HuH-7 (cell line): ENCODE measurements at regions not wholly inside any gene's neighbourhood (a gene's known extent, or its start where the extent isn't known, plus 50 kb on each side); places are given as distances from the start of the nearest gene placed in this dataset.

Source experiments
- DNase-seq: peaks from one replicate; pipeline ENCODE4 v3.0.0; 2011; ENCODE audit warnings: low spot score

DNA sequence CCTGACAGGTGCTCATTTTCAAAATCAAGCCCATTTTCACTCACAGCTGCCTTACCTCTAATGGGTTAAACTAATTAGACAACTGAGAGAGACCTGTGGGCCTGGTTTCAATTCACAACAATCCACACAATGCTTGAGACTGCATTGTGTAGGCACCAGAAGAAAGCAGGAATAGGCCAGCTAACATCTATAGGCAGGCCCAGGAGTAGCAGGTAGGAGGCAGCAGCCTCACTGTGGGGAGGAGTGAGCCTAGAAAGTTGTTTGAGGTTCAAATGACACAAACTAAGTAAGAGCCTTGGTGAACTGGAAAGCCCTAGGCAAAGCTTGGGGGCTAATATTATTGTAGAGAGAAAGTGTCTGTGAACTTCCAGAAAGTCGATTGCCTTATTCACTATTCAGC is 289.5 kb upstream of the CCDC196 start:
- DNase-seq, result no peak

DNA sequence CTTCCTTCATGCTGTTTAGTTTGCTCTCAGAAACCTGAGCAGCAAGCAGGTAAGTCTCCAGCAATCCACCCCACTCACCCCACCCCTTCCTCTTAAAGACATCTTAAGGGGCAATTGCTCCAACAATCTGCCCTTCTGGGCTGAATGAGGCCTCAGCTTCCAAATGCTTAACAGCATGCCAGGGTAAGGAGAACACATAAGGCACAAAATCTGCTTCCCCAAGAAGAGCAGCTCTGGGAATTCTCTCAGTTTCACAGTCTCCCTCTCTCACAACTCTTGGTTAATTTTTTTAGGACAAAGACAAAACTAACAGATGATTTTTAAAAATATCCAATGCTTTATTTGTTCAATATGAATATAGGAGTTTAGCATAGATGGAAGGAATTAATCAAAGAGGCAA is 288.9 kb upstream of the CCDC196 start:
- DNase-seq, result no peak

DNA sequence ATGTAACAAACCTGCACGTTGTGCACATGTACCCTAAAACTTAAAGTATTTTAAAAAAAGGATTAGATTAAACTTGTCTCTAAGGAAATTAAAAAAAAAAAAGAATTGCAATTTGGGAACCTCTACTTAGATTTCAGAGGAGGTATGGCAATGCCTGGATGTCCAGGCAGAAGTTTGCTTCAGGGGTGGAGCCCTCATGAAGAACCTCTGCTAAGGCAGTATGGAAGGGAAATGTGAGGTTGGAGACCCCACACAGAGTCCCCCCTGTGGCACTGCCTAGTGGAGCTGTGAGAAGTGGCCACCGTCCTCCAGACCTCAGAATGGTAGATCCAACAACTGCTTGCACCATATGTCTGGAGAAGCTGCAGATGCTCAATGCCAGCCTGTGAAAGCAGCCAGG is 279.6 kb upstream of the CCDC196 start:
- no peak for DNase-seq

DNA sequence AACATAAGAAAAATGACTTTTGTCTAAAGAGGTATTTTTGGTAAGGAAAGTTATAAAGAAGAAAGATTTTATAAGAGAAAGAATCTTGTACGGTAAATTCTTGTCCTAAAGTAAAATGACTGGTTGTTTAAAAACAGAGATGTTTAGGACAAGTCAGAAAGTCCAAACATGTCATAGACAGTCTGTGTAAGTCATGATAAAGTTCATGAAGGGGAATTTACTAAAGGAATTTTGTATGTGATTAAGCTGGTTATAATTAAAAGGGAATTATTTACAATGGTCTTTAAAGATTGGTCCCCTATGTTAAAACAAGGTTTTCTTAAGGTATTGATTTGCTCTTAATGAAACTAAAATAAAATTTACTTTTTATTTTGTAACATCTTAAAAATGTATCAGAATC is 269.4 kb upstream of the CCDC196 start:
- no peak for DNase-seq

DNA sequence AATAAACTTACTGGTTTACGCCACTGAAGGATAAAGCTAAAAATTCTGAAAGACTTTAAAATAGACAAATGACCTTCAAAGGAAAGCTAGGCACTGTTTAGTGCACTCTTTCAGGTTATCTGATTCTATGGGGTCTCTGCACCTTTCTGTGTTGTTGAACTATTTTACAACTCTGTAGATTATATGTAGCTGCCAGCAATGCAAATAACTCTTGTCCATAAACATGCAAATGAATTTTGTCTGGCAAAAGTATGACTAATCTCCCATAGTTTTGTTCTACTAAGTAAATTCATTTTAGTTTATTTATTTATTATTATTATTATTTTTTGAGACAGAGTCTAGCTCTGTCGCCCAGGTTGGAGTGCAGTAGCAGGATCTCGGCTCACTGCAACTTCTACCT is 266.3 kb upstream of the CCDC196 start:
- DNase-seq, result no peak

DNA sequence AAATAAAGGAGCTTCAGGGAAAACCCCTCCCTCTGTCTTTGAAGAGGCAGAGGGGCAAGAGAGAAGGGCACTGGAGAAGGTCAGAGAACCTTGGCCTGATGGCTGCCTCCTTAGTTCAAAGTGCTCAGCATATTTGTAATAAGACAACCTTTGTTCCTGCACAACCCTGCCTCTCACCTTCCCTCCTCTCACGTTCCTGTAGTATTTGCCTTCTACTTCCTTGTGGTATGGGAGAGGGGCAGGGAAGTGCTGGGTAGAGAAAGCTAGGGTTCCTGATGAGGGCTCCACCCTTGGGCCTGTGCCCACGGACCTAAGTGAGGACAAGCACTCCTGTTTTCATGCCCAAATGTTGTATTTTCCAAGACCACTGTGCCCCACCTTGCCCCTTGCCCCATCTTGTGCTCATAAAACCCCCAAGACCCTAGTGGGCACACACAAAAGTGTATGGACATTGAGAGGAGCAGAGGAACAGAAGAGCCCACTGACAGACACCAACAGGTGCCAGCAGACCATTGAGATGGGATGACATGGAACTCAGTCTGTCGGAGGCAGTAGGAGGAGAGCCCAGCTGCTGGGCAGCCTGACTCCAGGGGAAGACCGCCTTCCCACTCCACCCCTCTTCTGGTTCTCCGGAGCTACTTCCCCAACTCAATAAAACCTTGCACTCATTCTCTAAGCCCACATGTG is 261.5 kb upstream of the CCDC196 start:
- DNase-seq, result no peak

DNA sequence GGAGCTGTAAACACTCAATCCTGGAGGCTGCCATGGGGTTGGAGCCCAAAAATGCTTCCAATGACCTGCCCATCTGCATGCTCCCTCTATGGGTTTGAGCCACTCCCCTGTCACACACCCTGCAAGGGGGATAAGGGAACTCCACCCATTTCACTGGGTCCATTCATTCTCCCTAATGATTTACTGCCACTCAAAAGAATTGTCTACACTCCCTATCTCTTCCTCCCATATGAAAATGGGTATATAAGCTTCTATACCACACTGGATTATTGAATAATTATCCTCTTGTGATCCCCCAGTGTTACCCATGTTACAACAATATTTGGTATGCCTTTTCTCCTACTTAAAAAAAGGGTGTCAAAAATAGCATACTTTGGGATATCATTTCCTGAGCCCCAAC is 260.8 kb upstream of the CCDC196 start:
- DNase-seq, result no peak

DNA sequence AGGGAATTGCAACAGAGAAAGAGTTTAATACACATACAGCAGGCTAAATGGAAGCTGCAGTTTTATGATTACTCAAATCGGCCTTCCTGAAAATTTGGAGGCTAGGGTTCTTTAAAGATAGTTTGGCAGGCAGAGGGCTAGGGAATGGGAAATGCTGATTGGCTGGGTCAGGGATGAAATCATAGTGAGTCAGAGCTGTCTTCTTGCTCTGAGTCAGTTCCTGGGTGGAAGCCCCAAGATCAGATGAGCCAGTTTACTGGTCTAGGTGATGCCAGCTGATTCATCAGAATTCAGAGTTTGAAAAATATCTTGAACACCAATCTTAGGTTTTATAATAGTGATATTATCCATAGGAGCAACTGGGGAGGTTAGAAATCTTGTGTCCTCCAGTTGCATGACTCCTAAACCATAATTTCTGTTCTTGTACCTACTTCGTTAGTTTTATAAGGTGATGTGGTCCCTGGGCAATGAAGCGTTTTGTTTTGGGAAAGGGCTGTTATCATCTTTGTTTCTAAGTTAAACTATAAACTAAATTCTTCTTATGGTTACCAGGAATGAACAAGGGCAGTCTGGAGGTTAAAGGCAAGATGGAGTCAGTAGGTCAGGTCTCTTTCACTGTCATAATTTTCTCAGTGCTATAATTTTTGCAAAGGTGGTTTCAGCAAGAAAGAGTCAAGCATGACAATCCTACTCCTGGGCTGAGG is 257.8 kb upstream of the CCDC196 start:
- no peak for DNase-seq

DNA sequence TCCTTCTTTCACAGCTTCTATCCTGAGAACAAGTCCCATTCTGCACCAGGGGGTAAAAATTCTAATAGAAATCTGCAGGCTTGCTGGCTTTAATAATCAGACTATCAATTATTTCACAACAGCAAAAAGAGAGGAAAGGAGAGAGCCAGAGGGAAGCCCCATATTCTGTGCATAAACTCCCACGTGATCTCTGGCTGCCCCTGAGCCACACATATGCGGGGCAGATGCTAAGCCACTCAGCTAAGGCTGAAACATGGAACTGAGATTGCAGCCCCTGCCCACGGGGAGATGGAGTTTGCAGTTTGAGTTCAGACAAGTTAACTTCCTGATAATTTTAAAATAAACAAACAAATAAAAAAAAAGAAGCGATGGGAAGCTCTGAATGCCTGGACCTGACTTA is 254.4 kb upstream of the CCDC196 start:
- no peak for DNase-seq

DNA sequence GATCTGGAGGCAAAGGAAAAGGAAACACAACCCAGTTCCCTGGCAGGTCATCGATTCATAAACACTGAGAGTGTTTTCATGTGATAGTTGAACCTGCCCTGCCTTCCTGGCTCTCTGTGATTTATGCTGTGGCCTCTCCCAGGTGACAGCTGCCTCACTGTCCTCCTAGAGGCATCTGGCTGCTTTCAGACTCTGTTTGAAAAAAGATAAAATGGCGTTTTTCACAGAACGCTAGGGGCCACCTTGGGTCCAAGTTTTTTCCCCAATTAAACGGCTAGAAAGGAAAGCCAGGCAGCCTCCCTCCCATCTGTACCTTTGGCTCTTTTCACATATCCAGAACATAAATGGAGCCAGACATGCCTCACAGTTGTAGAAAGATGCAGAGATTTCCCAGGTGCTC is 252.6 kb upstream of the CCDC196 start:
- DNase-seq, result no peak

DNA sequence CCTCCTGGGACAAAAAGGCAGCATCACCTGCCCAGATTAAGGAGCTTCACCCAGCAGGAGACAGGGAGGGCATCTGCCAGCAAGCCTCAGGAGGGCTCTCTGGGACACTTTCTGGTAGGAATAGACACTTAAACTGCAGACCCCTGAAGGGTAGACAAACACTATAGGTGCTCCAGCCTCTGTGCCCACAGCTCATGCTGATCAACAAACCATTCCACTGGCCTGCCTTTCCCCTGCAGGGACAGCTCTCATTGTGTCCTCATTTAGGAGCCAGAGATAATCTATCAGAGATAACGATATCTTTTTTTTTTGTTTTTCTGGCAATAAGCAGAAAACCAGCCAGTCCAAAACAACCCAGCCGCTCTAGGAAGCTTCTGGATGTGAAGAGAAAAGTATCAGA is 251.8 kb upstream of the CCDC196 start:
- DNase-seq, result no peak

DNA sequence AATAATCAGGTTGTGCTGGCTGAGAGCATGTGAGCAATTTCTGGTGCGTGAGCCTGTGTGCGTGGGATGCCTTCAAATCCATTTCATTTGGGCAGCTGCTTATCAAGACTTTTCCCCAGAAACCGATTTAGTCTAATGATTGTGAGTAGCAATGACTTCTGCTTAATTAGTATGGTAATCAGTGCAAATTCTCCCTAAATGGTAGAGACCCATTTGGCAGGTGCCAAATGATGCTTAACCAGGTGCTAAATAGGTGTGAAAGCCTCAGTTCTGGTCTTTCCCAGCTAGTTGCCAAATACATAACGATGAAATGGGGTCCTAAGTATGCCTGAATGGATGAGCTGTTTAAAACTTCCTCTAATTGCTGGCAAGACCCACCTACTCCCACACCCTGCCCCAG is 248.4 kb upstream of the CCDC196 start:
- no peak for DNase-seq

DNA sequence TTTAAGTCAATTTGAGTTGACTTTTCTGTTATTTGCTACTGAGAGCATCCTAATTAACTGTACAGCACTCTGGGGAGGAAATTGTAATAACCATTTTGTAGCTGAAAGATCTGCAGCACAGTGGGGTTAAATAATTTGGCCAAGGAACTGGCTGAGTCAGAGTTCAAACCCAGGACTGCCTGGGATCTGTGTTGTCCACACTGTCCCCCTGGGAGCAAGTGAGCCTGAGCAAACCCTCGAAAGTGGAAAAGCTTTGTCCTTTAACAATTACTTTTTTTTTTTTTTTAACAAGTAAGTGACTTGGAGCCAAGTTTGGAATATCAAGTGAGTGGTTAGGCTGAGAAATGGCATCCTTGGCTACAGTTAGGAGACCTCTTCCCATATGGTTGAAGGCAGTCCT is 247.2 kb upstream of the CCDC196 start:
- DNase-seq, result no peak

DNA sequence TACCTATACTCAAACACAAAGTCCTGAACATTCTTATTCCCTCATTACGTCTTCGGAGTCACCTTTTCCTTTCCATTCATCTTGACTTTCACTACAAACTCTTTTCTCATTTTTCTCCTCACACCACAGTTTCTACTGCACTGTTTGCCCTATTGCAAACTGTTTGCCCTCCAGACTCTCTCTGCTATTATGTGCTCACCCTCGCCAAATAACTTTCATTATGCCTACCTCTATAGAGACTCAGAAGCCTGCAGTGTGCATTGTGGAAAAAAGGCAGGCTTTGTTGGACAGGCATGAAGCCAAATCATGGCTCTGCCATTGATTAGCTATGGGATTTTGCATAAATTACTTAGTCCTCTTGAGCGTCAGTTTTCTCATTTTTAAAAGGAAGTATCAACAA is 246.6 kb upstream of the CCDC196 start:
- DNase-seq, result no peak

DNA sequence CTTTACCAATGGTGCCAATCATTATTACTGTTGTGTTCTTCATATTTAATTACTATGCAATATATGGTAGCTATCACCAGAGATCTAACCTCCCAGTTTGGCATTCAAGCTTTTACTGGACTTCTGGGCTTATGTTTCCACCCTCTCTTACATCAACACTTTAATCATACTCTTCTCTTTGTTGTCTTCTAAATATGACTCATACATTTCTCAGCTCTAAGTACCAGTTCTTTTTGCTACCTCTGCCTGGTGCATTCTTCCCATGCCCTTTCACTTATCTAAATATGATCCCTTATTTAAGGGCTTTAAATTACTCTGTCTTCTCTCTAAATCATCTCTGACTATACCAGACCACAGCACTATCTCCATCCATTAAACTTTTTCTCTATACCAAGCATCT is 246.1 kb upstream of the CCDC196 start:
- no peak for DNase-seq

DNA sequence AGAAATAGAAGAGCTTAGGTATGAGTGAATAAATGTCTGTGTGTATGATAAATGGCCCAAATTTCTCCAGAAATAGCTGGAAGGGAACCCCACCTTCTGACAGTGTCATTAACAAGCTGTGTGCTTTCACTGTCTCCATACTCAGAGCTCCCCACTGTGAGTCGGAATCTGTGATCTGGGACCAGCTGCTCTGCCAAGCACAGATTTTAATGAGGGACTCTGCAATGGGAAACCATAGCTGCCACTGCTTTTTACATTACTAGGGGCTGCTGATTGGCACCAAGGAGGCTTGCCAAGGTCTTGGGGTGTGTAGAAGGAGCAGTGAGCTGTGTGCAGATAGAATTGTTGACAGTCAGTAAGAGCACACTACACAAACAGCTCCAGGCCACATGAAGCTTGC is 244.2 kb upstream of the CCDC196 start:
- no peak for DNase-seq

DNA sequence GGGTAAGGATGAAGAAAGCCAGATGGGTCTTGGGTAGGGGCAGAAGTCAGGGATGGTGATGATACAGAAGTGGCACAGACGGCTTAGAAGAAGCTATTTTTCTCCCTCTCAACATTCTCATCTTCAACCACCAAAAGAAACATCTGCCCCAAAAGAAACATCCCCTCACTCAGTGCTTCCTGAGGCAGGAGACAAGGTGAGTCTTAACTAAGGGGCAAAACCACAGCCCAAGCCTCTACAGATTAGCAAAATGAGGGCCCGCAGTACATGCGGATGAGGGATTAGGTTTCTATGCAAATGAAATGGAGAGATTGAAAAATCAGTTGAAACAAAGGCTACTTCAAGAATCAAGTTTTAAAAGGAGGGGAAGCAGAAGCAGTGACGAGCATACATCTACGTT is 241.3 kb upstream of the CCDC196 start:
- no peak for DNase-seq

DNA sequence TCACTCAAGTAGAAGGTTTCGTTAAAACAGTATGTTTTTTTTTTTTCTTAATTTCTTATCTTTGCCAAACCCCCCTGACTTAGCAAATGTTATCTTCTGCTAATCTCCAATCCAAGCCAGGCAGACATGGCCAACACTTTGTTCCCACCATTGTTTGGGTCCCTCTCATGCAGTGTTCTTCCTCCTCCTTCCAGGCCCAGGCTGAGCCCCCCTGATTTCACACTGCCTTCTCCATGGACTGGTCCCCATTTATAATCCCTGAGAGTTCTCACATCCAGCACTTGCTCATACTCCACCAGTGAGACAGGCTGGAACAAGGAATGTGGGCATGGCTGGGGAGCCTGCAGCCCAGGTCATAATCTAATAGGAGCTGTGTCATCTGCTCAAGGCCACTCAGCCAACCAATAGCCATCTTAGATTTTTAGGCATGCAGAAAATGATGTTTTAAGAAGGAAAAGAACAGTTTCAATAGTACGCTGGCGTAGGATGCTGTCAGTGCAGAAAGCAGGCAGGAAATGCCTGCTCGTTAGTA is 238.4 kb upstream of the CCDC196 start:
- DNase-seq, result no peak

DNA sequence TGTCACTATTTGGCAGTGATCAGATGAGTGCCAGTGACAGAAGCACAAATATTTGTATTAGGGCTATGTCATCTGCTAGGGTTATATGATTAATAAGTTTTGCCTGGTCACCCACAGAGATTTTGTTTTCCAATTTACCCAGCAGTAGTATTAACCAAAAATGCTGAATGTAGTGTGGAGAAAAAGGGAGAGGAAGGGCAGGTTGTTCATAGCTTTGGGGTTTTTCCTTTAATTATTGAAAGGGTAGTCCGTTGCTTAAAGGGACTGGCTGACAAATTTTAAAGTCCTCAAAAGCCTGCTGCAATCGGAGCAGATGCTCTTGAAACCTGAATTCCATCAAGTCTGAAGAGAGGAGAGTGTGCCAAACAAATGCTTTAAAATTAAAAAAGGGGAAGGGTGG is 237.9 kb upstream of the CCDC196 start:
- DNase-seq, result no peak

DNA sequence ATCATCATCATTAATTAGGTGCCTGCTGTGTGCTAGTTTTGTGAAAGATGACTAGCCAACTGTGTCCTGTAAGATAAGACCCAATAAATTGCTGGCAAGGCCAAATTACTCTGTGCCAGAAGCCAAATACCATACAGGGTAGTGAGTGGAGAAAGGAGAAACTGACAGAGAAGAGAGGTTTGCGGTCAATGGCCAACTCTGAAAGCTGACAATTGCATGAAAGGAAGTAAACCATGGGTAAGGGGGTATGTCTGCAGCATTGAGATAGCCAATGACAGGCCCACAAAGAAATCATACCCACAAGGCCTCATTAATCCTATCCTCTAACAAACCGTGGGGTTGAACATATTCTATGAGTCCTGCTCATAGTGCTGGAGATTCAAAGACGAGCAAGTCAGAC is 236.6 kb upstream of the CCDC196 start:
- no peak for DNase-seq

DNA sequence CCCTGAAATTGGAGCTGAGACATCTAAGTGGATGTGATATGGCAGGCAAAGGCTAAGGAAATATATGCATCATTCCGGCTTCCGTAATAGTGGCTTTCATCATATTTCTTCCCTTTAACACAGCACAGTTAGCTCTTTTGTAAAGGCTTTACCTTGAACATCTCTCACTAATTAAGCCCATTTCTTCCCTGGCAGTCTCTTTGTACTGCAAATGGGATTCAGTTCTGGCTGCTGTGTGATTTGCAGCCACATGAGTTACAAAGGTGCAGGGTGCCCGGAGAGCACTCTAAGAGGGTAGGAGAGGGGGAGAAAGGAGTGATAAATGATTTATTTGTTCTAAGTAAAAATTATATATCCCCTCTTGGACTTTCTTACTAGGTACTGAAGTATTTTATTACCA is 232.1 kb upstream of the CCDC196 start:
- no peak for DNase-seq

DNA sequence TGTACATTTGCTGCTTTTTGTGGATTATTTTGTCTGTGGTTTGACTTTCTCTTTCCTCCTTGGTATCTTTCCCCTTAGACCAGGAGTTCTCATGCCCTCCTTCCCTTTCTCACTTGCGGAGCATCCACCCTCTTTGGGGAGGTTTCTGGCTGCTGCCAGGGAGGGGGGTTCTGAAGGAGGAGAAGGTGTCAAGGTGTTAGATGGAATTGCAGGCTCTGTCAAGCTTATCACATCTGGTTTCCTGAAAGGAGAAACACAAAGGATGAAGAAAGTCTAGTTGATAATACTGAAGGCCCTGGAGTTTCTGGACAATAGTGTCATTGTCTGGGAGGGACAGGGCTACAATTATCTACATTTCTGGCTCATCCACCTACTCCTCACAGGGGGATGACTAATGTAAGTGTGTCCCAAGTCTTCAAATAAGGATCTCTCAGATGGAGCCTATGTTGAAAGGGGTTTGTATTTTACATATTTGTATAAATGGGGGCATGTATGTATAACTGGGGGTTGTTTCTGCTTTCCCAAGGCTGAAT is 217.3 kb upstream of the CCDC196 start:
- no peak for DNase-seq

DNA sequence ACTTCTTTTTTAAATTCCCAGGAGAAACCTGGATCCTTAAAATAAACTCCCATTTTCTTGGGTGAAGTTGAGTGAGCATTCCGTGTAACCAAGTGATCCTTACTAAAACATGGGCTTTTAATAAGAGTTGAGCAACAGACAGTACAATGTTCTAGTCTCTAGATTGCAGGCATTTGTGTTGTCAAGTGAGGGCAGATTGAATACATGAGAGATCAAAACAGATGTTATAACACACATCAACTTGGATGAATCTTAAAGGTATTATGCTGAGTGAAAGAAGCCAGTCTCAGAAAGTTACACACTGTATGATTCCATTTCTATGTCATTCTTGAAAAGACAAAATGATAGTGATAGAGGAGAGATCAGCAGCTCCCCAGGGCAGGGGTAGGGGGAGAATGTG is 213.9 kb upstream of the CCDC196 start:
- DNase-seq, result no peak
